GM18505 (cell line): ENCODE measurements at regions not wholly inside any gene's neighbourhood (a gene's known extent, or its start where the extent isn't known, plus 50 kb on each side); places are given as distances from the start of the nearest gene placed in this dataset.

ENCODE experiments used
- ATAC-seq: cut with Tn5 transposase; IDR thresholded peaks from one replicate; pipeline ENCODE4 v1.9.1; 2021; ENCODE audit not compliant: unreplicated experiment
- POLR2A ChIP-seq: IDR thresholded peaks from 4 replicates; pipeline ENCODE4 v1.6.1; 2011; ENCODE audit warnings: borderline replicate concordance; ENCODE audit not compliant: insufficient read depth, insufficient read length; ENCODE audit errors: extremely low read depth

DNA sequence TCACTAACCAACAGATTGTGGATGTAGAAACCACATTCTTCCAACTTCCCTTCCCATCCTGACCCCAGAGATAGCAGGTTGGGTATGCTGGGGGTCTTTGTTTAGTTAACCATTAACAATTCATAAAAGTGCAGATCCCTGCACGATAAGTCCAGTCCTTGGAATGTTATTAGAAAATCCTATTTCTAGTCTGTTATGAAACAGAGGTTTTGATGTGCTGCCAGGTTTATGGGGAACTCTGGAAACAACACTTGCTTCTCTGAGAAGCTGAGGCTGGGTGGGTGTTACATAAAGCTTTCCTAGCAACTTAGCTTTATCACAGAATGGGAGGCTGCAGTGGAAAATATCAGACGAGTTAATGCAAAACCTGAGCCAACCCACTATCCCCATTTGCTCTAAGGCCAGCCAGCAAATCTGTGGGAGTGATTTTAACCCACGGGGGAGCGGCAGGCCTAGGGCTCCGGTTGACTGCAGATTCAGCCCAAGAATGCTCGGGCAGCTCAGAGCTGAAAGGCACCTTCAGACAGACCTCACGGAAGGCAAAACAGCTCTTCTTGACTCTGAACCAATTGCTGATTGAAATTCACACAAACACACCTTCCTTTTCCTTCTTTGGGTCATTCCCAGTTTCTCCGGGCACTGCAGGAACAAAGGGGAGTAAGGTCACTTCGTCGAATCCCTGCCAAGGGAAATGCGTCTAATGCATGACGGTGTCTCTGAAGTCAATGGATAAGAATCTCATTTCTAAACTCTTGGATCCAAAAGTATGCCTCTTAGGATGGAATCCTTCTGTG lies 111.7 kb upstream of the IRF2BP2 start:
- no peak for TF ChIP-seq POLR2A
- ATAC-seq: no peak

DNA sequence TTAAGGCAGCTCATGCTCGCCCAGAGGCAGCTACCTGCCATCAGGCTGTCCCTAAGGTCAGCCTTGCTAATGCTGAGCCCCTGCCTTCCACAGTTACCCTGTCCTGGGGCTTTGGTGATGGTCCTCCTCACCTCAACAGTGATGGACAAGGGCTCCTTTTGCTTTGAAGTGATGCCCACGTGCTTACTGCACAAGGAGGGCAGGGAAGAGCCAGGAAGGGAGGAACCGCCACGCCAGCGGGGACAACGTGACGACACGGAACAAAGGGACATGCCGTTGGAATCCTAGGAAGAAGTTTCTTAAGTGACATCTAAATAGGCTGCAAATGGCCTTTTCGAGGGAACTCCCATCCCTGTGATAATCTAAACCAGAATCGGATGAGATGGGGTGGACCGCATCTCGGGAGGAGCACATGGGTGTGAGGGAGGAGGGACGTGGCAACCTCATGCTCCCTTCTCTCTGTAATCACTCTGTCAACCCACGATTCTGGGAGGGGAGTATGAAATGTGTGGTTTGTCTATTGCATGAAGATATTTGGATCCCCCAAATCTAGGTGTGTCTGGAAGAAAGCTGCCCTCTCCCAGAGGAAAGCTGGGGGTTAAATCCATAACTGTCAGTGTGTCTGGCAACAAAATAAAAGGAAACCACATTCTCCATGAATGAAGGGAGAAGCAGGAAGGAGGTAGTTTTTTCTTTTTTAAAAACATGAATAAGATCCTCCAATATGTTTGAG lies 110.9 kb upstream of the IRF2BP2 start:
- no peak for TF ChIP-seq POLR2A
- no peak for ATAC-seq

DNA sequence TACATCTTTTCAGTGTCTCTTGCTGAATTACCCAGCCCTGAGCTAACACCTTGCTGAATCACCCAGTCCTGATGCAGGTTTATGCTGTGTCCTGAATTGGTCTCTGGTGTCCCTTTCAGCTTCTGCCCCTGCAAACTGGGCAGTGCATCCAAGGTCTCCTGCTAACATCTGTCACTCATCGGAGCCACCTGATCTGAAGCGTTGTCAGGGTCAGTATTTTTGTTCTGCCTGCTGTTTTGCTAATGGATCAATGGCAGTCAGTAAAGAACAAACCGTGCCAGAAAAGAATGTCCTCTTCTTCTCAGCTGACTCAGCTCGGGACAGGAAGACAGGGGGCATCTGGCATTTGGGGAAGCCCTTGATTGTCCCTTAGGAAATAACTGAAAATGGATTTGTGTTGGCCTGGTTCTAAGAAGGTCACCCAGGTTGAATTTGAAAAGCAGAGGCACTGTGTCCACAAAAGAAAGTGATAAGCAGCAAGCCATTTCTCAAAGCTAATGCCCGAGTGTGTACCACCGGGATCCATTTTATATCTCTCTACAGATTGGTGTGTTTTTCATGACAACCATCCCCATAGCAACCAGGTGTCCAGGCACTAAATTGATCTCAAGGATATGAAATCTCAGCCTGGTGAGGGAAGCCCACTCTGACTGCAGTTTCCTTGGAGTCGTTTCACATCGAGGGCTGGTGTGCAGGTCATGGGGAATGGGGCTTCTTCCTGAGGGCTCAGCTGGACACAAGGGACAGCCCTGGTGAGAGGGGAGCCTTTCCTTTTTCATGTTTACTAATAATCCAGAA lies 109.7 kb upstream of the IRF2BP2 start:
- no peak for TF ChIP-seq POLR2A
- ATAC-seq: no peak

DNA sequence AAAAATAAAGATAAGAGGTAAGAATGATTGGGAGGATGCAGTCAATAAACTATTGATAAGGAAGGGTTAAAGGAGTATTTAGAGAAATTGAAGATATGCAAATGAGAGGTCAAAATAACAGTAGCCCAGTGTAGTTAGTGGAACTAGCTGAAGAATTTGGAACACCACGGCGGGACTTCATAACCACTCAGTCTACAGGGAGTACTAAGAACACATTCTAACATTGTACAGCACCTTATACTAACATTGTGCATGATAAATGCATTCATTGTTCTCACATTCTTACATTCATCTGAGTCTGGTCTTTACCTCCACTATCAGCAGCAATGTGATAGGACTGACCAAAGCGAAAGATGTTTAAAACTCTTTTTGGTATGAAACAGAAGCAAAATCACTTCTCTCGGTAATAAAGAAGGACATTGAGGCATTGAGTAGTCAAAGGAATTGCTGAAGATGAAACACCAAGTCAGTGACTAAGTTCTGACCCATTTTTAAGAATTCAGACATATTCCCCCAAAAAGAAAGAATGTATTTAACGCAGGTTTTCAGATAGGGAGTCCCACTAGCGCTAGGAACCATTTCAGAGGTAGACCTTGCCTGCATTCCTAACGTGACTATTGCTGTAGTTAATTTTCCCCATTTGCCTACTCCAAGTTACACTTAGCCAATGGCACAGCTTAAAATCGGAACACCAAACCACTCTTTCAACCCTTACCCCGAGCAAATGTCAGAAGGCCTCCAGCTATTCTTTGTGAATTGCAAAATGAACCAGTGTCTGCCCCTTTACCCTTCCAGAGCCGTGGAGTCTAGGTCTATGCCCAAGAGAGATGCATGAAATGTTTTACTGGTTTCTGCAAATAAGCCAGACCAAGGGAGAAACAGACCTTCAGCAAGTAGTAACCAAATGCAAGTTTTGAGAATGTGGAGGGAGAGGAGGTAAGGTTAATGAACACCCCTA lies 108.8 kb upstream of the IRF2BP2 start:
- ATAC-seq: no peak
- TF ChIP-seq POLR2A: no peak

DNA sequence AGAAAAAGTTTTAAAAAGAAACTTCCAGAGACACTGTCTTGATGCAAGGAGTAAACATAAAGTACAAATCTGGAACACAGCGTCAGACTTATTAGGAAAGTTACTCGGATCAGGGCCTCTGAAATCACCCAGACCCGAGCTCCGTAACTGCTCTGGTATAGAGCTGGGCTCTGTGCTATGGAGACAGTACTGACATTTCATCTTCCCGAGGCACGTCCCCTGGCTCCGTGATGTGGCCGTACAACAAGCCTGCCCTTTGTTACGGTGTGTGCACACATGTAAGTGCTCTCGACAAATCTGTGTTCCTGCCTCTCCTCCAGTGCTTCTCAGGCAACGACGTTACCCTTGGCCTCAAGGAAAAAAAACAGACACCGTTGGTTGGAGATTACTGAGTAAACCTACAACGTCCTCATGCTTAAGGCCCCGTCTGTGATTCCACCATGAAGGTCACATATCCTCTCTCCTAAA lies 107.0 kb upstream of the IRF2BP2 start:
- no peak for TF ChIP-seq POLR2A
- no peak for ATAC-seq

DNA sequence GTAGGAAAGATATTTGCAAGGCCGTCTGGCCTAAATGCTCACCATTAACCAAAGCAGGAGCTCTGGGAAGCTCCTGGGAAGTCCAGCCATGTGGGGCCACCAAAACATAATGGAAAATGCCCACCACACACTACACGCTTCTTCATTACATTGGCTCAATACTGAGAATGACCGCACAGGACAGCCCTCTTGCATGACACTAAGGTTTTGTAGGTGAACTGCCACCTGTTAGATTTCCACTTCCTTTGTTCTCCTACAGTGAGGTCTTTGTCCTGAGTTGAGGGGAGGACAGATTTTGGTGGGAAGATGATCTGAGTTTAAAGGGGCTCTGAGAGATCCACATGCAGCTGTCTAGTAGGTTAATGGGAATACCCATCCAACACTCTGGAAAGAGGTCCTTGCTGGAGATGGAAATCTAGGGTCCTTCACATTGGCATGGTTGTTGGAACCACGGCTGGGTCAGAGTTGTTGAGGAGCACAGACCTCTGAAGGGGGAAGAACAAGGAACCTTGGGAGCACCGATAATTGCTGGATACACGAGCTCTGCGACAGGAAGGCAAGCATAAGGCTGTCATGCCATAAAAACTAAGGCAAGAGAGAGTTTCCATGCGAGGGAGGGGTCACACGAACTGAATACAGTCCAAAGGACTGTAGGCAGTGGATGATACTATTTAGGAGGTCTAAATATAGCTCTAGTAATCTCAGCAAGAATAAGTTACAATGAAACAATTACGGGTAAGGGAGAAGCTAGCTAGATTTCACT lies 105.5 kb upstream of the IRF2BP2 start:
- no peak for ATAC-seq
- no peak for TF ChIP-seq POLR2A

DNA sequence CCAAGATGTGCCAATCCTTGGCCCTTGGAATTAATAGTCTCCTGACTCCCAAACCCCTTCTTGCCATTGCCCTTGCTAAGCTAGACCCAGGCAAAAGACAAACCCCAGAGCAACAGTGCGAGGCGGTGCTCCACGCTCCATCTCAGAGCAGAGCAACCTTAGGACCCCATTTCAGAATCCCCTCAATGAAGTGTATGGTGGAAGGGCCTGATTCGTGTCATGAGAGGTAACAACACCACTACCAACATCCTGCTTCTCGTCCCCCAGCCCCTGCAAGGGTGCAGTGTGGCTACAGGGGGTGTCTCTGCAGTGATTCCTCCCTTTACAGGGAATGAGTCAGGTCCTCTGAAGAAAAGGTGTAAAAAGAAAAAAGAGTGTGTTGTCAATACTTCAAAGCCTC lies 103.9 kb upstream of the IRF2BP2 start:
- TF ChIP-seq POLR2A: no peak
- no peak for ATAC-seq

DNA sequence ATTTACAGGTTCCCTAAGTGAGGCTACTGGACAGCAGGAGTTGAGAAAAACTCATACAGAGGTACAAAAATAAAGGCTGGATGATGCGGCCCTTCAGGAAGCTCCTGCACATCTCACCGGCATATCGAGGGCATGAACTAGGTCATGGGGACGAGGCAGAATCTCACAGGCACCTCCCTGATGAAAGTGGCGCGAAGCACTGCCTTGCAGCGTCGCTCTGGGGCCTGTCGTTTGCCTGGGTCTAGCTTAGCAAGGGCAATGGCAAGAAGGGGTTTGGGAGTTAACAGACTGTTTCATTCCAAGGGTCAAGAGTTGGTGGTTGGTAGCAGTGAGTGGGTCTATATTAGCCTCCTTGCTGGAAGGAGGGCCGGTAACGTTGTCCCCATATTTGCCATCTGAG lies 103.5 kb upstream of the IRF2BP2 start:
- no peak for TF ChIP-seq POLR2A
- ATAC-seq: no peak

DNA sequence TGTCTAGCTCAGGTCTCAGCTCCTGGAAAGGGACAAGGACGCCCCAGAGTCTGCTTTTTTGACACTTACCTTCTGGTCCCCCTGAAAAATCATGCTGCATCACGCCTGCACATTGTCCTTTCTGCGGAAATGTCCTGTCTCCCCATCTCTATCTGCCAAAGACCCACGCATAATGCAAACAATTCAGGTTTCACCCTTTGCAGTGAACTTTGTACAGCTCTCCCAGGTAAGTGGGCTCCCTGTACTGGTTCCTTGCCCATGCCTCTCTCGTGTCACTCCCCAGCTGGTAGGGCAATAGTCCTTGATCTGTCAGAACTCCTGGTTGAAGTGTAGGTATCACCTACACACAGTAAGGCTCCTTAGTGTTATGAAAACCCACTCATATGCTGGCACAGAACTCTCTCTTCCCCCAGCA lies 102.9 kb upstream of the IRF2BP2 start:
- no peak for TF ChIP-seq POLR2A
- no peak for ATAC-seq

DNA sequence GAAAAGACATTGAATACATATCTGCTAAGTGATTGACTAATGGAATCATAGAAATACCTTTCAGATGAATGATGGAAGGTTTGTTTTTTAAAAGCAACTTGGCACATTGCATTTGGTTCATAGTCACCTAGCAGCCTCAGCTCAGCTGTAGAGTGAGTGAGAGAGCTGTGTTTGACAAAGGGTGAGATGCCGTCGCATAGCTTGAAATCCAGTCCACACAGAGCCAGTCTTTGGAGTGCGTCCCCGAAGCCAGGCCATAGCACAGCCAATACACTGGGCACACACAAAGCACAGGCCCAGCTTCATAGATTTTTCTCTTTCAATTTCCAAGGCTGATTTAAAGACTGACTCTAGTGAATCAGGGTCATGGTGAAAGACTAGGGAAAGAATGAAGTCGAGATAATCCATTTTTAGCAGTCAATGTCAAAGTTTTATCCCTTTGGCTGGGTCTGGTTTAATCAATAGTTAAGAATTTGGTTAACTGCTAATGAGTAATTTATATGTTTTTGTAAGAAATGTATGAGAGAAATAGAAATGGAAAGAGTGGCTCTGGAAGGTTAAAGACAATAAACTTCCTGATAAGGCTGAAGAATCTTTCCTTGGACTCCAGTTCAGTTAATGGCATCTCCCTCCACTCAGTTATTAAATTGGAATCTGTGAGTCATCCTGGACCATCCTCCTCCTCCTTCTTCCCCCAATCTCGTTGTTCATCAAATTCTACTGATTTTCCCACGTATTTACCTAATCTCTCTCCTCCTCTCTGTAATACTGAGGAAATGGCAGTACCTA lies 101.2 kb upstream of the IRF2BP2 start:
- ATAC-seq: no peak
- no peak for TF ChIP-seq POLR2A

DNA sequence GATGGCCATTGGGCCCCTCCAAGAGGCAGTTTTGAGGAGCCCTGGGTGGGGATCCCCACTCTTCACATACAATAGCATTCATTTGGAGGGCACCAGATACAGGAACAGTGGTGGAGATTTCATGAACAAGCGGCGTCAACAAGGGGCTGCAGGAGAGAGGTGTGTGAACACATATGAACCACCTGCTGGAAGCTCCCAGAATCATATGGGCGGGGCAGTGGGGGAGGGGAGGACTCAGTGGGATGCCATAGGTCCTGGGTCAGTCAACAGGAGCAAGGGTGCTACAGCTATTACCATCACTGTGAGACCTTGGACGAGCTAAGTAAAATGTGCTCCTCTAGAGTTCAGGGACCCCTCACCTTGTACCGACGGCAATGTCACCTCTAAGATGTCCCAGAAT lies 100.4 kb upstream of the IRF2BP2 start:
- no peak for ATAC-seq
- TF ChIP-seq POLR2A: no peak

DNA sequence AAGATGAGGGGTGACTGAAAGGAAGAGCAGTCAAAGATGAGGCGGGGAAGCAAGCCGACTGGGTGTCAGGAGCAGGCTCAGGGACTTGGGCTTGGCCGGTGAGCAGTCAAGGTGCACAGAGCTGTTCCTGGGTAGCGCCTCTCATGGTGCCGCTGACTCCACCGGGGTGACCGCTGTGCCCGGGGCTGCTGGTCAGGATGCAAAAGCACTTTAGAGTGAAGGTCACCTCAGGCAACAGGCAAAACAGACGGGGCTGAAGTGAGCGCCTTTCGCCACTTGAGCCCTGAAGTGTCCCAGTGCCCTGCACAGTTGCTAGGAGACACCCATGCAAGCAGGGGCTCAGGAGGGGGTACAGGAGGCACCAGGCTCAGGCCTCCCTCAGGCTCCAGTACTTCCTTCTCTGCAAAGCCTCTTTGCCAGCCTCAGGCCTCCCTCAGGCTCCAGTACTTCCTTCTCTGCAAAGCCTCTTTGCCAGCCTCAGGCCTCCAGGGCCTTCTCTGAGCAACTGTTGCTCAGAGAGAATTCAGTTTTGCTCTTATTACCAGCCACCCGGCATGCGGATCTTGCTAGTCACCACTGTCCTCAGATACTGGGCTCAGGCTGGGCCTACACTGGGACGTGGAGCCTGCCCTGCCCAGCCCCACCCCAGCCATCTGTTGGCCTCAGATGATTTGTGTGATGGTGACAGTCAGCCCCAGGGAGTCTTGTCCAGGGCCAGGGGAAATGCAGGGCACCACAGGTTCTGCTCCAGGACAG lies 99.7 kb upstream of the IRF2BP2 start:
- no peak for TF ChIP-seq POLR2A
- no peak for ATAC-seq
